DMS153 treated with DMSO at 0.1 percent for 48 hours (cell line): ENCODE measurements at regions not wholly inside any gene's neighbourhood (a gene's known extent, or its start where the extent isn't known, plus 50 kb on each side); places are given as distances from the start of the nearest gene placed in this dataset.
"Not testable (repeated sequence)": the region's sequence is repeated elsewhere in the genome, so short reads cannot be mapped to it uniquely, and the experiment has no call there.

Source experiments
- DNase-seq: peaks from one replicate; lab custom pipeline; 2025; ENCODE audit not compliant: unreplicated experiment; lab: John Stamatoyannopoulos, UW

- DNase-seq = no peak
Measured at GRCh38 chr15:23750179-23750578, 63.1 kb upstream of the NDN start.

- DNase-seq = no peak
Measured at GRCh38 chr15:23750776-23751175, 63.7 kb upstream of the NDN start.

- DNase-seq = no peak
Measured at GRCh38 chr15:23753248-23753647, 66.1 kb upstream of the NDN start.

- no peak for DNase-seq
Measured at GRCh38 chr15:23758891-23759290, 71.8 kb upstream of the NDN start.

- no peak for DNase-seq
Measured at GRCh38 chr15:23760024-23760423, 72.9 kb upstream of the NDN start.

GRCh38 chr15:23761386-23761785, 74.3 kb upstream of the NDN start:
- no peak for DNase-seq

- DNase-seq = no peak
Measured at GRCh38 chr15:23762026-23762425, 74.9 kb upstream of the NDN start.

GRCh38 chr15:23763021-23763420, 75.9 kb upstream of the NDN start:
- no peak for DNase-seq

GRCh38 chr15:23764306-23764705, 77.2 kb upstream of the NDN start:
- DNase-seq = no peak

GRCh38 chr15:23764716-23765115, 77.6 kb upstream of the NDN start:
- no peak for DNase-seq

GRCh38 chr15:23766779-23767178, 79.7 kb upstream of the NDN start:
- not testable (repeated sequence) for DNase-seq

- no peak for DNase-seq
Measured at GRCh38 chr15:23773093-23773492, 86.0 kb upstream of the NDN start.

GRCh38 chr15:23787346-23788105, 100.4 kb upstream of the NDN start:
- no peak for DNase-seq

- DNase-seq = no peak
Measured at GRCh38 chr15:23793191-23793680, 106.1 kb upstream of the NDN start.

GRCh38 chr15:23797747-23798446, 110.8 kb upstream of the NDN start:
- no peak for DNase-seq

- no peak for DNase-seq
Measured at GRCh38 chr15:23801881-23802280, 114.8 kb upstream of the NDN start.

GRCh38 chr15:23802896-23803435, 115.9 kb upstream of the NDN start:
- not testable (repeated sequence) for DNase-seq

- no peak for DNase-seq
Measured at GRCh38 chr15:23806980-23807379, 119.9 kb upstream of the NDN start.

- DNase-seq = no peak
Measured at GRCh38 chr15:23823508-23823907, 136.4 kb upstream of the NDN start.

GRCh38 chr15:23828786-23829185, 141.7 kb upstream of the NDN start:
- DNase-seq = no peak

GRCh38 chr15:23835953-23836352, 148.8 kb upstream of the NDN start:
- DNase-seq = no peak

- DNase-seq = no peak
Measured at GRCh38 chr15:23839893-23840474, 152.9 kb upstream of the NDN start.
